ENCODE measurements at regions not wholly inside any gene's neighbourhood (a gene's known extent, or its start where the extent isn't known, plus 50 kb on each side); places are given as distances from the start of the nearest gene placed in this dataset.
"Not testable (repeated sequence)": the region's sequence is repeated elsewhere in the genome, so short reads cannot be mapped to it uniquely, and the experiment has no call there.

DNA sequence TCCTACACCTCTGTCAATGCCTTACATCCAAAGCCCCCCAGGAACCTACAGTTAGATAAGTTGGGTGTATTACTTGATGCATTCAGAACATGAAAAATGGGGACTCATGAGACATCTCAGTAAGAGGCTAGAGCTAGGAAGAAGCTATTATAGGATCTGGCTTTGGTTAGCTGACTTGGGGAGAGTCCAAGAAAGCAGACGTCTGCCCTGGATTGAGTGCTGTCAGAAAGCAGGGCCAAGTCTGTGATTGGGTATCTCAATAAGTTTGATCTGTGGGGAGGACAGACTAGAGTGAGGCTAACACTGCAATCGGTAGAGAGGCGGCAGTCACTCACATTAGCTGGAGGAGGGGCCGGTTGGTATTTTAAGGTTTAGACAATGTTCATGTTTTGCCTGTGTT, 79.4 kb upstream of the LRFN2 start:
- Histone ChIP-seq H3K36me3 (ENCODE audit: insufficient read depth in 1 of 2, low read depth in 1 of 2) (no peaks in the 10 kb centered on the region), H3K27ac (no peak overlapping the region), H3K27me3 (ENCODE audit: insufficient read depth in 3 of 3, low read length in 2 of 3) (no peaks in the 10 kb centered on the region), H3K4me1 (no peaks in the 10 kb centered on the region), H3K4me3 (no peak overlapping the region), H3K9me3 (peaks cover 7% of the 10 kb centered on the region)
- intact Hi-C loops (cut with DNase I): no loop called here
- TF ChIP-seq, protein P1, sequence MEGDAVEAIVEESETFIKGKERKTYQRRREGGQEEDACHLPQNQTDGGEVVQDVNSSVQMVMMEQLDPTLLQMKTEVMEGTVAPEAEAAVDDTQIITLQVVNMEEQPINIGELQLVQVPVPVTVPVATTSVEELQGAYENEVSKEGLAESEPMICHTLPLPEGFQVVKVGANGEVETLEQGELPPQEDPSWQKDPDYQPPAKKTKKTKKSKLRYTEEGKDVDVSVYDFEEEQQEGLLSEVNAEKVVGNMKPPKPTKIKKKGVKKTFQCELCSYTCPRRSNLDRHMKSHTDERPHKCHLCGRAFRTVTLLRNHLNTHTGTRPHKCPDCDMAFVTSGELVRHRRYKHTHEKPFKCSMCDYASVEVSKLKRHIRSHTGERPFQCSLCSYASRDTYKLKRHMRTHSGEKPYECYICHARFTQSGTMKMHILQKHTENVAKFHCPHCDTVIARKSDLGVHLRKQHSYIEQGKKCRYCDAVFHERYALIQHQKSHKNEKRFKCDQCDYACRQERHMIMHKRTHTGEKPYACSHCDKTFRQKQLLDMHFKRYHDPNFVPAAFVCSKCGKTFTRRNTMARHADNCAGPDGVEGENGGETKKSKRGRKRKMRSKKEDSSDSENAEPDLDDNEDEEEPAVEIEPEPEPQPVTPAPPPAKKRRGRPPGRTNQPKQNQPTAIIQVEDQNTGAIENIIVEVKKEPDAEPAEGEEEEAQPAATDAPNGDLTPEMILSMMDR (IDR thresholded peaks at IDR 0.05): no peak
- peak in 3 of 4 donors; percentile 41 to 60 (median 49) for ATAC-seq
- WGBS, 3 donors: 57 to 68% (median 60%) methylated on average over 4 of the region's 4 CpGs
- DNase-seq: no peak

DNA sequence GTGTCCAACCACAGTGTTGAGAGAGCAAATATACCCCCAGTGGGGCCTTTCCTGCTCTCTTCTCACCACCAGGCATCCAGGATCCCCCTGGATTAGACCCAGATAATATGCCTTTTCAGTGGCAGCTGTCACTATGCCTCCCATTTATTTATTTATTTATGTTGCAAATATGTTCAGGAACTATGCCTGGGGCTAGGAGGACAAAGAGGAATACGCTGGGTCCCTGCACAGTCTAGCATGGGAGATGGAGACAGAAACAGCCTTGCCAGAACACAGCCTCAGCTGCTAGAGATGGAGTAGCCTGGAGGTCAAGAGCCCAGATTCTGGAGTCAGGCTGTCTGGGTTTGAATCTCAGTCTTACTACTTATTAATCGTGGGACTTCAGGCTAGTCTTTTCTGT, 74.6 kb upstream of the LRFN2 start:
- peaks cover 7% of the 10 kb centered on the region for H3K9me3 ChIP-seq
- no peak for DNase-seq
- no peak overlapping the region for H3K4me3 ChIP-seq
- H3K27ac ChIP-seq: no peak overlapping the region
- WGBS, 3 donors: 90 to 94% (median 92%) methylated on average over 2 of the region's 2 CpGs
- TF ChIP-seq, protein P1 (IDR thresholded peaks at IDR 0.05): no peak
- no peaks in the 10 kb centered on the region for H3K27me3 ChIP-seq (ENCODE audit: insufficient read depth in 3 of 3, low read length in 2 of 3)
- no peaks in the 10 kb centered on the region for H3K36me3 ChIP-seq (ENCODE audit: insufficient read depth in 1 of 2, low read depth in 1 of 2)
- no peak for ATAC-seq
- H3K4me1 ChIP-seq: no peaks in the 10 kb centered on the region
- intact Hi-C loops (cut with DNase I): no loop called here

DNA sequence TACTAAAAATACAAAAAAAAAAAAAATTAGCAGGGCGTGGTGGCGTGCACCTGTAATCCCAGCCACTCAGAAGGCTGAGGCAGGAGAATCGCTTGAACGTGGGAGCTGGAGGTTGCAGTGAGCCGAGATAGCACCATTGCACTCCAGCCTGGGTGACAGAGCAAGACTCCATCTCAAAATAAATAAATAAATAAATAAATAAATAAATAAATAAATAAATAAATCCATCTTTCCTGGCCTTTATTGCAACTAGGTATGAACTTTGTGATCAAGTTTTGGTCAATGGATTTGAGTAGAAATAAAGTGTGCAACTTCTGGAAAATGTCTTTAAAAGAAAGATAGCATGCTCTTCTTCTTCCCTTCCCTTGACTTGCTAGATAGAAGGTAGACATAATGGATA, 69.6 kb upstream of the LRFN2 start:
- H3K36me3 ChIP-seq (ENCODE audit: insufficient read depth in 1 of 2, low read depth in 1 of 2); H3K4me3 ChIP-seq; H3K4me1 ChIP-seq; H3K9me3 ChIP-seq; DNase-seq; intact Hi-C loops (cut with DNase I); H3K27ac ChIP-seq; ATAC-seq; H3K27me3 ChIP-seq (ENCODE audit: insufficient read depth in 3 of 3, low read length in 2 of 3): not testable (repeated sequence)
- 89 to 97% (median 95%) methylated on average over 5 of the region's 5 CpGs for WGBS, 3 donors

DNA sequence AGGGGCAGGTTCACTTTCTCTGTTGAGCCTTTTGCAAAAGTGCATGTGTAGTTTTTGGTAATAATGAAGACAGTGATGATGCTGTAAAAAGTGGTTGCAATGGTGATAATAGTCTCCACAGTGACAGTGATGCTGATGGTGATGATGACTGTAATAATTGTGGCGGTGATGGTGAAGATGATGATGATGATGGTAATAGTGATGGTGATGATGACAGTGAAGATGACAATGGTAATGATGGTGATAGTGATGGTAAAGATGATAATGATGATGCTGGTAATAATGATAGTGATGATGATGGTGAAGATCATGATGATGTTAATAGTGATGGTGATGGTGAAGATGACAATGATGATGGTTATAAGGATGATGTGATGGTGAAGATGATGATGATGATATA, 67.7 kb upstream of the LRFN2 start:
- intact Hi-C loops (cut with DNase I): no loop called here
- DNase-seq: no peak
- TF ChIP-seq, protein P1 (IDR thresholded peaks at IDR 0.05): no peak
- Histone ChIP-seq H3K9me3 (no peaks in the 10 kb centered on the region), H3K27me3 (ENCODE audit: insufficient read depth in 3 of 3, low read length in 2 of 3) (no peaks in the 10 kb centered on the region), H3K36me3 (ENCODE audit: insufficient read depth in 1 of 2, low read depth in 1 of 2) (no peaks in the 10 kb centered on the region), H3K4me1 (no peaks in the 10 kb centered on the region), H3K4me3 (no peak overlapping the region), H3K27ac (no peak overlapping the region)
- 93 to 97% (median 97%) methylated on average over 1 of the region's 1 CpG for WGBS, 3 donors
- no peak for ATAC-seq

DNA sequence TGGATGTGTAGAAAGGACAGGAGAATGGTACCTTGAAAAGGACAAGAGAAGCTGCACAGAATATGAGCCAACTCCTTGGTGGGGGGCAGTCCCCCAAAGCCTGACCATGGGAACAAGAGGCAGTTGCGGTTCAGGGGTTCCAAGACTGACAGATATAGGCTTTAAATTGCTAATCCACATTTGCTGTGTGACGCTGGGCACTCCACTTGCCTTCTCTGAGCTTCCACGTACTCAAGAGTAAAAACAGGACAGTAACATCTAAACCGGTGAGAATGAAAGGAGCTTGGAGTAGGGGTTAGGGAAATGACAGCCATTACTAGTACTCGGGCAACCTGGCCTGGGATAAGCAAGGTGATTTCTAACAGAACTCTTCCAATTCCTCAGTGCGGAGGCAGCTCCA, 57.9 kb upstream of the LRFN2 start:
- no peaks in the 10 kb centered on the region for H3K4me1 ChIP-seq
- DNase-seq (no peak), ATAC-seq (no peak)
- no peak overlapping the region for H3K4me3 ChIP-seq
- intact Hi-C loops (cut with DNase I): no loop called here
- no peak overlapping the region for H3K27ac ChIP-seq
- H3K9me3 ChIP-seq: no peaks in the 10 kb centered on the region
- no peaks in the 10 kb centered on the region for H3K36me3 ChIP-seq (ENCODE audit: insufficient read depth in 1 of 2, low read depth in 1 of 2)
- 86 to 91% (median 87%) methylated on average over 6 of the region's 6 CpGs for WGBS, 3 donors
- TF ChIP-seq, protein P1 (IDR thresholded peaks at IDR 0.05): no peak
- peaks cover 0 to 4% (median 2%) of the 10 kb centered on the region in 3 donors for H3K27me3 ChIP-seq (ENCODE audit: insufficient read depth in 3 of 3, low read length in 2 of 3)
